HL-60 (cell line): ENCODE measurements at regions not wholly inside any gene's neighbourhood (a gene's known extent, or its start where the extent isn't known, plus 50 kb on each side); places are given as distances from the start of the nearest gene placed in this dataset.

Source experiments
- REST ChIP-seq: IDR thresholded peaks from 2 replicates; pipeline ENCODE4 v1.6.1; 2012; ENCODE audit warnings: low read depth; ENCODE audit not compliant: insufficient replicate concordance
- TF ChIP-seq, protein P1 (sequence below): IDR thresholded peaks from one replicate; pipeline ENCODE4 v1.5.1; 2011; ENCODE audit warnings: low read length, control low read depth, inconsistent platforms; ENCODE audit not compliant: insufficient read depth

DNA sequence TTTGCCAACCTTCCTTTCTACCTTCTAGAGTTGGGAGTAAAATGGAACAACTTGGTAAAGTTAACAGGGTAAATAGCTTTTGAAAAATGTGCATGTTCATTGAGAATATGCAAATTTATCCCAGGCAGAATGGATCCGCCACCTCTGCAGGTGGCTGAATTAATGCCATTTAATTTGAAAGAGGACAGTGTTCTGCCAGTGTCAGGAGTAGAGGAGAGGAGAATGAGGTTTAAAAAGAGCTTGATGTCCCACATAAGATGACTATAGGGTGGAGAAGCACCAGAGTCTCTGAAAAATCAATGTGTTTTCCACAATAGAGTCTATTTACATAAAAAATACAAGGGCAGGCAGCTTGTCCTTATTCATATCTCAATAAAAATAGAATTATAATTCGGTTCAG lies 1804.3 kb upstream of the PCDH10 start:
- TF ChIP-seq, protein P1, sequence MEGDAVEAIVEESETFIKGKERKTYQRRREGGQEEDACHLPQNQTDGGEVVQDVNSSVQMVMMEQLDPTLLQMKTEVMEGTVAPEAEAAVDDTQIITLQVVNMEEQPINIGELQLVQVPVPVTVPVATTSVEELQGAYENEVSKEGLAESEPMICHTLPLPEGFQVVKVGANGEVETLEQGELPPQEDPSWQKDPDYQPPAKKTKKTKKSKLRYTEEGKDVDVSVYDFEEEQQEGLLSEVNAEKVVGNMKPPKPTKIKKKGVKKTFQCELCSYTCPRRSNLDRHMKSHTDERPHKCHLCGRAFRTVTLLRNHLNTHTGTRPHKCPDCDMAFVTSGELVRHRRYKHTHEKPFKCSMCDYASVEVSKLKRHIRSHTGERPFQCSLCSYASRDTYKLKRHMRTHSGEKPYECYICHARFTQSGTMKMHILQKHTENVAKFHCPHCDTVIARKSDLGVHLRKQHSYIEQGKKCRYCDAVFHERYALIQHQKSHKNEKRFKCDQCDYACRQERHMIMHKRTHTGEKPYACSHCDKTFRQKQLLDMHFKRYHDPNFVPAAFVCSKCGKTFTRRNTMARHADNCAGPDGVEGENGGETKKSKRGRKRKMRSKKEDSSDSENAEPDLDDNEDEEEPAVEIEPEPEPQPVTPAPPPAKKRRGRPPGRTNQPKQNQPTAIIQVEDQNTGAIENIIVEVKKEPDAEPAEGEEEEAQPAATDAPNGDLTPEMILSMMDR, result no peak
- TF ChIP-seq REST, result no peak
